ENCODE measurements at regions not wholly inside any gene's neighbourhood (a gene's known extent, or its start where the extent isn't known, plus 50 kb on each side); places are given as distances from the start of the nearest gene placed in this dataset.

DNA sequence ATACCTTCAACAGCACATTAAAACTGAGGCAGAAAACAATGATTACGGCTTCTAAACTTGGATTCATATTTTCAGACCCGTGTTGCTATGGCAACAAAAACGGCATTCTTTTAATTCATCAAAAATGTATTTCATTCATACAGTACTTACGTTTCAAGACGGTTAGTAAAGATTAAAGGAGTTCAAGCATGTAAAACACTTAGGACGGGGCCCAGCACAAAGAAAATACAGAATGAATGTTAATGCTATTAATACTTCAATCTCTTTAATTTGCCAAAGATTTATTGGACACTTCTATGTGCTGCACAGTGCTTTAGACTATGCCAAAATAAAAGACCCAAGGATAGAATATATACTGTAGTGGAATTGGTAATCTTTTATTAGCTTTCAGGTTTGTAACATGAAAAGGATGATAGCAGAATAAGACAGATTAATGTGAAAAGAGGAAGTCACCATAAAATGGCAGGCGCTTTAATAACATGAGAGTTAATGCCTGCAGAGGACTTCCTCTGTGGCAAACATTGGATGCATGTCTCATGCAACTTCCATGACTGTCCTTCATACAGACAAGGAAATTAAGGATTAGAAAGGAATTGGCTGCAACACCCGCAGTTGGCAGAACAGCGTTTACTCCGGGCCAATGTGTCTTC lies 201.6 kb upstream of the KLF6 start:
- no peaks in the 10 kb centered on the region for H3K4me1 ChIP-seq (ENCODE audit: control insufficient read depth in 4 of 4, insufficient read depth in 4 of 4, low read length in 3 of 4)
- TF ChIP-seq, protein P1, sequence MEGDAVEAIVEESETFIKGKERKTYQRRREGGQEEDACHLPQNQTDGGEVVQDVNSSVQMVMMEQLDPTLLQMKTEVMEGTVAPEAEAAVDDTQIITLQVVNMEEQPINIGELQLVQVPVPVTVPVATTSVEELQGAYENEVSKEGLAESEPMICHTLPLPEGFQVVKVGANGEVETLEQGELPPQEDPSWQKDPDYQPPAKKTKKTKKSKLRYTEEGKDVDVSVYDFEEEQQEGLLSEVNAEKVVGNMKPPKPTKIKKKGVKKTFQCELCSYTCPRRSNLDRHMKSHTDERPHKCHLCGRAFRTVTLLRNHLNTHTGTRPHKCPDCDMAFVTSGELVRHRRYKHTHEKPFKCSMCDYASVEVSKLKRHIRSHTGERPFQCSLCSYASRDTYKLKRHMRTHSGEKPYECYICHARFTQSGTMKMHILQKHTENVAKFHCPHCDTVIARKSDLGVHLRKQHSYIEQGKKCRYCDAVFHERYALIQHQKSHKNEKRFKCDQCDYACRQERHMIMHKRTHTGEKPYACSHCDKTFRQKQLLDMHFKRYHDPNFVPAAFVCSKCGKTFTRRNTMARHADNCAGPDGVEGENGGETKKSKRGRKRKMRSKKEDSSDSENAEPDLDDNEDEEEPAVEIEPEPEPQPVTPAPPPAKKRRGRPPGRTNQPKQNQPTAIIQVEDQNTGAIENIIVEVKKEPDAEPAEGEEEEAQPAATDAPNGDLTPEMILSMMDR (IDR thresholded peaks at IDR 0.05; ENCODE audit: low read depth, low read length, missing input control): no peak
- no peak for TF ChIP-seq FOXA1 (IDR thresholded peaks at IDR 0.05)
- TF ChIP-seq, protein P2, sequence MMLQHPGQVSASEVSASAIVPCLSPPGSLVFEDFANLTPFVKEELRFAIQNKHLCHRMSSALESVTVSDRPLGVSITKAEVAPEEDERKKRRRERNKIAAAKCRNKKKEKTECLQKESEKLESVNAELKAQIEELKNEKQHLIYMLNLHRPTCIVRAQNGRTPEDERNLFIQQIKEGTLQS (IDR thresholded peaks at IDR 0.05): no peak
- TF ChIP-seq, protein P3, sequence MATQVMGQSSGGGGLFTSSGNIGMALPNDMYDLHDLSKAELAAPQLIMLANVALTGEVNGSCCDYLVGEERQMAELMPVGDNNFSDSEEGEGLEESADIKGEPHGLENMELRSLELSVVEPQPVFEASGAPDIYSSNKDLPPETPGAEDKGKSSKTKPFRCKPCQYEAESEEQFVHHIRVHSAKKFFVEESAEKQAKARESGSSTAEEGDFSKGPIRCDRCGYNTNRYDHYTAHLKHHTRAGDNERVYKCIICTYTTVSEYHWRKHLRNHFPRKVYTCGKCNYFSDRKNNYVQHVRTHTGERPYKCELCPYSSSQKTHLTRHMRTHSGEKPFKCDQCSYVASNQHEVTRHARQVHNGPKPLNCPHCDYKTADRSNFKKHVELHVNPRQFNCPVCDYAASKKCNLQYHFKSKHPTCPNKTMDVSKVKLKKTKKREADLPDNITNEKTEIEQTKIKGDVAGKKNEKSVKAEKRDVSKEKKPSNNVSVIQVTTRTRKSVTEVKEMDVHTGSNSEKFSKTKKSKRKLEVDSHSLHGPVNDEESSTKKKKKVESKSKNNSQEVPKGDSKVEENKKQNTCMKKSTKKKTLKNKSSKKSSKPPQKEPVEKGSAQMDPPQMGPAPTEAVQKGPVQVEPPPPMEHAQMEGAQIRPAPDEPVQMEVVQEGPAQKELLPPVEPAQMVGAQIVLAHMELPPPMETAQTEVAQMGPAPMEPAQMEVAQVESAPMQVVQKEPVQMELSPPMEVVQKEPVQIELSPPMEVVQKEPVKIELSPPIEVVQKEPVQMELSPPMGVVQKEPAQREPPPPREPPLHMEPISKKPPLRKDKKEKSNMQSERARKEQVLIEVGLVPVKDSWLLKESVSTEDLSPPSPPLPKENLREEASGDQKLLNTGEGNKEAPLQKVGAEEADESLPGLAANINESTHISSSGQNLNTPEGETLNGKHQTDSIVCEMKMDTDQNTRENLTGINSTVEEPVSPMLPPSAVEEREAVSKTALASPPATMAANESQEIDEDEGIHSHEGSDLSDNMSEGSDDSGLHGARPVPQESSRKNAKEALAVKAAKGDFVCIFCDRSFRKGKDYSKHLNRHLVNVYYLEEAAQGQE (IDR thresholded peaks at IDR 0.05): no peak
- TF ChIP-seq JUND (IDR thresholded peaks at IDR 0.05): no peak
- TF ChIP-seq GABPA (IDR thresholded peaks at IDR 0.05 in 1 of 2, conservative IDR thresholded peaks at IDR 0.05 in 1 of 2): no peak
- no peaks in the 10 kb centered on the region for H3K36me3 ChIP-seq (ENCODE audit: control insufficient read depth in 4 of 4, insufficient read depth in 3 of 4, low read depth in 1 of 4, low read length in 3 of 4)
- H3K4me3 ChIP-seq (ENCODE audit: low read depth in 1 of 3, low read length in 3 of 3): no peak overlapping the region
- peaks cover 0 to 7% (median 2%) of the 10 kb centered on the region in 4 donors for H3K9me3 ChIP-seq (ENCODE audit: control insufficient read depth in 4 of 4, low read length in 3 of 4)
- no peak overlapping the region for H3K9ac ChIP-seq (ENCODE audit: low read depth in 1 of 2, low read length in 2 of 2)
- no peak overlapping the region for H3K27ac ChIP-seq (ENCODE audit: low read depth in 1 of 2, low read length in 2 of 2)
- DNase-seq (ENCODE audit: low spot score): no peak
- peaks cover 0 to 3% (median 0%) of the 10 kb centered on the region in 4 donors for H3K27me3 ChIP-seq (ENCODE audit: control insufficient read depth in 4 of 4, insufficient read depth in 4 of 4, low read length in 3 of 4)
- WGBS: 92% methylated on average over 10 of the region's 10 CpGs

DNA sequence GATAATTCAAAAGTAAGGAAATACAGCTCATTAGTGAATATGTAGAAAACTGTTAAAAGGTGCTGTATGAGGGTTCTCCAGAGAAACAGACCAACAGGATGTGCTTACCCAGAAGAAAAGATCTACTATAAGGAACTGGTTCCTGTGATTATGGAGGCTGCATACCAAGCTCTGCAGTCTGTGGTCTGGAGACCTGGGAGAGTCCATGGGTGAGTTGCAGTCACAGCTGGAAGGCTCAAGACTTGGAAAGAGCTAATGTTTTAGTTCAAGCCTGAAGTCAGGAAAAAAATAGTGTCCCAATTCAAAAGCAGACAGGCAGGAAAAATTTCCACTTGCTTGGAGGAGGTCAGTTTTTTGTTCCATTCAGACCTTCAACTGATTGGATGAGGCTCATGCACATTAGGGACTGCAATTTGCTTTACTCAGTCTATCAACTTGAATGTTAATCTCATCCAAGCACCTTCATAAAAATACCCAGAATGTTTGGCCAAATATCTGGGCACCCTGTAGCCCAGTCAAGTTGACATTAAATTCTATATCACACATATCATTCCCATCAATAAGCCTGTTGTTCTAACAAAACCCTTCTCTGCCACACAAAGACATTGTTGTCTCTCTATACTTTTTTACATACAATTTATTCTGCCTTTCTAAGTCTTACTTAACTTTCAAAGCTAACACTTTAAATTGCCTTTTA lies 197.9 kb upstream of the KLF6 start:
- peaks cover 0 to 3% (median 0%) of the 10 kb centered on the region in 4 donors for H3K27me3 ChIP-seq (ENCODE audit: control insufficient read depth in 4 of 4, insufficient read depth in 4 of 4, low read length in 3 of 4)
- DNase-seq (ENCODE audit: low spot score): no peak
- no peak overlapping the region for H3K27ac ChIP-seq (ENCODE audit: low read depth in 1 of 2, low read length in 2 of 2)
- no peak overlapping the region for H3K9ac ChIP-seq (ENCODE audit: low read depth in 1 of 2, low read length in 2 of 2)
- no peaks in the 10 kb centered on the region for H3K36me3 ChIP-seq (ENCODE audit: control insufficient read depth in 4 of 4, insufficient read depth in 3 of 4, low read depth in 1 of 4, low read length in 3 of 4)
- H3K4me3 ChIP-seq (ENCODE audit: low read depth in 1 of 3, low read length in 3 of 3): no peak overlapping the region
- TF ChIP-seq NR2F2 (IDR thresholded peaks at IDR 0.05): no peak
- no peak for TF ChIP-seq RAD21 (IDR thresholded peaks at IDR 0.05)
- no peak for TF ChIP-seq FOXA1 (IDR thresholded peaks at IDR 0.05)
- TF ChIP-seq EGR1 (IDR thresholded peaks at IDR 0.05; ENCODE audit: low read depth in 2 of 2): no peak
- TF ChIP-seq, protein P1 (IDR thresholded peaks at IDR 0.05; ENCODE audit: low read depth, low read length, missing input control): no peak
- TF ChIP-seq YY1 (IDR thresholded peaks at IDR 0.05): no peak
- TF ChIP-seq TAF1 (conservative IDR thresholded peaks at IDR 0.05): no peak
- TF ChIP-seq SP1 (IDR thresholded peaks at IDR 0.05): no peak
- TF ChIP-seq GABPA (IDR thresholded peaks at IDR 0.05 in 1 of 2, conservative IDR thresholded peaks at IDR 0.05 in 1 of 2): no peak
- TF ChIP-seq, protein P3 (IDR thresholded peaks at IDR 0.05): no peak
- TF ChIP-seq FOXA2 (IDR thresholded peaks at IDR 0.05): no peak
- TF ChIP-seq HNF4A (conservative IDR thresholded peaks at IDR 0.05): no peak
- TF ChIP-seq, protein P2 (IDR thresholded peaks at IDR 0.05): no peak
- TF ChIP-seq JUND (IDR thresholded peaks at IDR 0.05): no peak
- TF ChIP-seq HNF4G (IDR thresholded peaks at IDR 0.05): no peak
- H3K4me1 ChIP-seq (ENCODE audit: control insufficient read depth in 4 of 4, insufficient read depth in 4 of 4, low read length in 3 of 4): no peaks in the 10 kb centered on the region
- peaks cover 0 to 7% (median 2%) of the 10 kb centered on the region in 4 donors for H3K9me3 ChIP-seq (ENCODE audit: control insufficient read depth in 4 of 4, low read length in 3 of 4)

Measured in liver (tissue), 8 donors.